Gastrocnemius medialis (tissue), 4 donors: ENCODE measurements at regions not wholly inside any gene's neighbourhood (a gene's known extent, or its start where the extent isn't known, plus 50 kb on each side); places are given as distances from the start of the nearest gene placed in this dataset.

Experiments
- ATAC-seq, 2 donors: fragments of 150-250 bp; one replicate each; pipeline ENCODE4 v1.9.1; 2016
- DNase-seq, 2 donors: peaks; one replicate each; pipeline ENCODE4 v3.0.0-alpha.2; 2019
- H3K27ac ChIP-seq, 4 donors: fragments of 200-600 bp; sonication (generic); 1 replicate in 1 of 4; 2 replicates in 3 of 4; pipeline ENCODE4 v1.5.1; 2016 to 2018; ENCODE audit warnings: mild to moderate bottlenecking in 2 of 4, moderate library complexity in 1 of 4
- H3K27me3 ChIP-seq, 3 donors: fragments of 200-600 bp; sonication (generic) in 2 of 3; 1 replicate in 1 of 3; 2 replicates in 2 of 3; pipeline versions ENCODE4 v1.5.1 to v1.6.0; 2016 to 2019; ENCODE audit warnings: mild to moderate bottlenecking in 1 of 3, moderate library complexity in 1 of 3
- H3K36me3 ChIP-seq, 2 donors: fragments of 200-600 bp; sonication (generic) in 1 of 2; one replicate each; pipeline ENCODE4 v1.5.1; 2017 to 2018
- H3K4me1 ChIP-seq, 2 donors: fragments of 200-600 bp; sonication (generic) in 1 of 2; one replicate each; pipeline ENCODE4 v1.5.1; 2016 to 2017; ENCODE audit warnings: mild to moderate bottlenecking in 2 of 2
- H3K4me3 ChIP-seq, 4 donors: fragments of 200-600 bp; sonication (generic) in 3 of 4; 1 replicate in 1 of 4; 2 replicates in 3 of 4; pipeline ENCODE4 v1.5.1; 2016 to 2019; ENCODE audit warnings: mild to moderate bottlenecking in 2 of 4
- H3K9me3 ChIP-seq, 3 donors: fragments of 200-600 bp; sonication (generic) in 2 of 3; 1 replicate in 1 of 3; 2 replicates in 2 of 3; pipeline ENCODE4 v1.5.1; 2016 to 2019
- CTCF ChIP-seq, 5 experiments: fragments of 450-650 bp in 3 of 5; fragments of 200-600 bp in 2 of 5; sonication (generic) in 2 of 5; IDR thresholded peaks in 4 of 5; conservative IDR thresholded peaks in 1 of 5; 1 replicate in 4 of 5; 2 replicates in 1 of 5; pipeline ENCODE4 v1.5.1; 2016 to 2019; ENCODE audit warnings: antibody characterized with exemption in 5 of 5, mild to moderate bottlenecking in 3 of 5, moderate library complexity in 3 of 5
- POLR2A ChIP-seq, 2 donors: fragments of 450-650 bp; IDR thresholded peaks; one replicate each; pipeline ENCODE4 v1.6.1; 2017; ENCODE audit warnings: antibody characterized with exemption in 2 of 2, mild to moderate bottlenecking in 2 of 2, moderate library complexity in 2 of 2
- in situ Hi-C, 4 donors: fragments of 200-750 bp; cut with MboI; loops; one replicate each; pipeline versions ENCODE4 v1.15.0 to v1.8.0; 2017; ENCODE audit warnings: low sequenced_read_pairs in 4 of 4
- intact Hi-C: fragments of 100-400 bp; cut with DNase I; formaldehyde crosslinking; loops from one replicate; pipeline ENCODE4 v1.15.1; 2023; ENCODE audit warnings: low total_unique reads

DNA sequence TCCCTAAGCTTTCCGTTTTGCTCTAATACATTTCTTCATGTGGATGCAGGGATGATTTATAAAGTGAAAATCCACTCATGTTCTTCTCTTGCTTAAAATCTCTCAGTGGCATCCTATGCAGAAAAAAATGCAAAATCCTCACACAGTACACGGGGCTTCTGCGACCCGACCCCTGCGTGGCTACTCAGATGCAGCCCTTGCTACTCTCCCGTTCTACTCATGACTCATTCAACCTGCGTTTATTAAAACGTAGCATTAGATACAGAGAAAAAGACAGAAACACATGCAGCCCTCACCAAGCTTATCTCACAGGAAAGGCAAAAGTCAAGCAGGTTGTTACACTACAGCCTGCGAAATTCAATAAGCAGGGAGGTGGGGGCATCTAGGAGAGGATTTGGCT lies 284.4 kb upstream of the PFKP start:
- no peak overlapping the region for H3K4me3 ChIP-seq
- ATAC-seq = no peak
- in situ Hi-C loops = no loop called here
- no peaks in the 10 kb centered on the region for H3K27me3 ChIP-seq
- no peaks in the 10 kb centered on the region for H3K36me3 ChIP-seq
- no peak for DNase-seq
- intact Hi-C loops = no loop called here
- H3K4me1 ChIP-seq = no peaks in the 10 kb centered on the region
- H3K9me3 ChIP-seq = no peaks in the 10 kb centered on the region
- TF ChIP-seq POLR2A (IDR thresholded peaks at IDR 0.05) = no peak
- TF ChIP-seq CTCF (IDR thresholded peaks at IDR 0.05 in 4 of 5, conservative IDR thresholded peaks at IDR 0.05 in 1 of 5) = no peak
- H3K27ac ChIP-seq = no peak overlapping the region

- in situ Hi-C loops (no loop called here), intact Hi-C loops (no loop called here)
- Histone ChIP-seq H3K9me3 (no peaks in the 10 kb centered on the region), H3K4me1 (no peaks in the 10 kb centered on the region), H3K27me3 (no peaks in the 10 kb centered on the region), H3K27ac (no peak overlapping the region), H3K4me3 (no peak overlapping the region), H3K36me3 (no peaks in the 10 kb centered on the region)
- DNase-seq (no peak), ATAC-seq (no peak)
- TF ChIP-seq POLR2A (IDR thresholded peaks at IDR 0.05) (no peak), CTCF (IDR thresholded peaks at IDR 0.05 in 4 of 5, conservative IDR thresholded peaks at IDR 0.05 in 1 of 5) (no peak)
Measured at GRCh38 chr10:2782265-2782664, 285.1 kb upstream of the PFKP start.

GRCh38 chr10:2777666-2778355 lies 289.5 kb upstream of the PFKP start:
- TF ChIP-seq CTCF (IDR thresholded peaks at IDR 0.05 in 4 of 5, conservative IDR thresholded peaks at IDR 0.05 in 1 of 5) (no peak), POLR2A (IDR thresholded peaks at IDR 0.05) (no peak)
- intact Hi-C loops (no loop called here), in situ Hi-C loops (no loop called here)
- ATAC-seq = no peak
- DNase-seq = no peak
- no peak overlapping the region for H3K4me3 ChIP-seq
- no peaks in the 10 kb centered on the region for H3K4me1 ChIP-seq
- H3K27ac ChIP-seq = no peak overlapping the region
- no peaks in the 10 kb centered on the region for H3K27me3 ChIP-seq
- no peaks in the 10 kb centered on the region for H3K9me3 ChIP-seq
- no peaks in the 10 kb centered on the region for H3K36me3 ChIP-seq

- H3K27me3 ChIP-seq = no peaks in the 10 kb centered on the region
- no peaks in the 10 kb centered on the region for H3K4me1 ChIP-seq
- intact Hi-C loops (no loop called here), in situ Hi-C loops (no loop called here)
- no peak overlapping the region for H3K27ac ChIP-seq
- no peak for DNase-seq
- H3K4me3 ChIP-seq = no peak overlapping the region
- no peaks in the 10 kb centered on the region for H3K9me3 ChIP-seq
- H3K36me3 ChIP-seq = no peaks in the 10 kb centered on the region
- no peak for ATAC-seq
- TF ChIP-seq POLR2A (IDR thresholded peaks at IDR 0.05) (no peak), CTCF (IDR thresholded peaks at IDR 0.05 in 4 of 5, conservative IDR thresholded peaks at IDR 0.05 in 1 of 5) (no peak)
Measured at GRCh38 chr10:2772816-2773631, 294.3 kb upstream of the PFKP start.
